ENCODE measurements at regions not wholly inside any gene's neighbourhood (a gene's known extent, or its start where the extent isn't known, plus 50 kb on each side); places are given as distances from the start of the nearest gene placed in this dataset.

DNA sequence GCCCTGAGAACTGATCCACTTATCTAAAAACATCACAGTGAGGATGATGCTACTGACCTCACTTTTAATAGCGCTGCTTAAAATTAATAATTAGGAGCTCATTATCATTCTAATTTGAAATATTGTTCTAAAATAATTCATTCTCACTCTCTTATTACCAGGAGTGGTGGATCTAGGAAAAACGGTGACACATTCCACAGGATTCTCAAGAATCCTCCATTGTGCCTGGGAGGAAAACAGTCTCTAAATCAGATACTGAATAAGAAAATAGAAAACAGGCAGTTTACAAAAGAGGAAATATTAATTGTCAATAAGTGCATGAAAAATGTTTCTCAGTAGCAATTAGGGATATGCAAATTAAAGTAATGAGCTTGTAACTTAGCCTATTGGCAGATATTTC is 187.4 kb downstream of the TENT5A start:
- TF ChIP-seq, protein P1, sequence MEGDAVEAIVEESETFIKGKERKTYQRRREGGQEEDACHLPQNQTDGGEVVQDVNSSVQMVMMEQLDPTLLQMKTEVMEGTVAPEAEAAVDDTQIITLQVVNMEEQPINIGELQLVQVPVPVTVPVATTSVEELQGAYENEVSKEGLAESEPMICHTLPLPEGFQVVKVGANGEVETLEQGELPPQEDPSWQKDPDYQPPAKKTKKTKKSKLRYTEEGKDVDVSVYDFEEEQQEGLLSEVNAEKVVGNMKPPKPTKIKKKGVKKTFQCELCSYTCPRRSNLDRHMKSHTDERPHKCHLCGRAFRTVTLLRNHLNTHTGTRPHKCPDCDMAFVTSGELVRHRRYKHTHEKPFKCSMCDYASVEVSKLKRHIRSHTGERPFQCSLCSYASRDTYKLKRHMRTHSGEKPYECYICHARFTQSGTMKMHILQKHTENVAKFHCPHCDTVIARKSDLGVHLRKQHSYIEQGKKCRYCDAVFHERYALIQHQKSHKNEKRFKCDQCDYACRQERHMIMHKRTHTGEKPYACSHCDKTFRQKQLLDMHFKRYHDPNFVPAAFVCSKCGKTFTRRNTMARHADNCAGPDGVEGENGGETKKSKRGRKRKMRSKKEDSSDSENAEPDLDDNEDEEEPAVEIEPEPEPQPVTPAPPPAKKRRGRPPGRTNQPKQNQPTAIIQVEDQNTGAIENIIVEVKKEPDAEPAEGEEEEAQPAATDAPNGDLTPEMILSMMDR (IDR thresholded peaks at IDR 0.05; ENCODE audit: poor library complexity, severe bottlenecking), result no peak
- TF ChIP-seq, protein P2, sequence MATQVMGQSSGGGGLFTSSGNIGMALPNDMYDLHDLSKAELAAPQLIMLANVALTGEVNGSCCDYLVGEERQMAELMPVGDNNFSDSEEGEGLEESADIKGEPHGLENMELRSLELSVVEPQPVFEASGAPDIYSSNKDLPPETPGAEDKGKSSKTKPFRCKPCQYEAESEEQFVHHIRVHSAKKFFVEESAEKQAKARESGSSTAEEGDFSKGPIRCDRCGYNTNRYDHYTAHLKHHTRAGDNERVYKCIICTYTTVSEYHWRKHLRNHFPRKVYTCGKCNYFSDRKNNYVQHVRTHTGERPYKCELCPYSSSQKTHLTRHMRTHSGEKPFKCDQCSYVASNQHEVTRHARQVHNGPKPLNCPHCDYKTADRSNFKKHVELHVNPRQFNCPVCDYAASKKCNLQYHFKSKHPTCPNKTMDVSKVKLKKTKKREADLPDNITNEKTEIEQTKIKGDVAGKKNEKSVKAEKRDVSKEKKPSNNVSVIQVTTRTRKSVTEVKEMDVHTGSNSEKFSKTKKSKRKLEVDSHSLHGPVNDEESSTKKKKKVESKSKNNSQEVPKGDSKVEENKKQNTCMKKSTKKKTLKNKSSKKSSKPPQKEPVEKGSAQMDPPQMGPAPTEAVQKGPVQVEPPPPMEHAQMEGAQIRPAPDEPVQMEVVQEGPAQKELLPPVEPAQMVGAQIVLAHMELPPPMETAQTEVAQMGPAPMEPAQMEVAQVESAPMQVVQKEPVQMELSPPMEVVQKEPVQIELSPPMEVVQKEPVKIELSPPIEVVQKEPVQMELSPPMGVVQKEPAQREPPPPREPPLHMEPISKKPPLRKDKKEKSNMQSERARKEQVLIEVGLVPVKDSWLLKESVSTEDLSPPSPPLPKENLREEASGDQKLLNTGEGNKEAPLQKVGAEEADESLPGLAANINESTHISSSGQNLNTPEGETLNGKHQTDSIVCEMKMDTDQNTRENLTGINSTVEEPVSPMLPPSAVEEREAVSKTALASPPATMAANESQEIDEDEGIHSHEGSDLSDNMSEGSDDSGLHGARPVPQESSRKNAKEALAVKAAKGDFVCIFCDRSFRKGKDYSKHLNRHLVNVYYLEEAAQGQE (IDR thresholded peaks at IDR 0.05; ENCODE audit: borderline replicate concordance), result no peak
- TF ChIP-seq POLR2AphosphoS5 (IDR thresholded peaks at IDR 0.05) (no peak), EP300 (conservative IDR thresholded peaks at IDR 0.05; ENCODE audit: poor library complexity, severe bottlenecking) (no peak), EZH2 (IDR thresholded peaks at IDR 0.05; ENCODE audit: borderline replicate concordance, insufficient read depth, low read length, poor library complexity, severe bottlenecking) (no peak)
